GM18909 (cell line): ENCODE measurements at regions not wholly inside any gene's neighbourhood (a gene's known extent, or its start where the extent isn't known, plus 50 kb on each side); places are given as distances from the start of the nearest gene placed in this dataset.
"Not testable (repeated sequence)": the region's sequence is repeated elsewhere in the genome, so short reads cannot be mapped to it uniquely, and the experiment has no call there.

Experiments
- ATAC-seq: cut with Tn5 transposase; IDR thresholded peaks from one replicate; pipeline ENCODE4 v1.9.1; 2021; ENCODE audit warnings: mild to moderate bottlenecking; ENCODE audit not compliant: unreplicated experiment, poor library complexity

DNA sequence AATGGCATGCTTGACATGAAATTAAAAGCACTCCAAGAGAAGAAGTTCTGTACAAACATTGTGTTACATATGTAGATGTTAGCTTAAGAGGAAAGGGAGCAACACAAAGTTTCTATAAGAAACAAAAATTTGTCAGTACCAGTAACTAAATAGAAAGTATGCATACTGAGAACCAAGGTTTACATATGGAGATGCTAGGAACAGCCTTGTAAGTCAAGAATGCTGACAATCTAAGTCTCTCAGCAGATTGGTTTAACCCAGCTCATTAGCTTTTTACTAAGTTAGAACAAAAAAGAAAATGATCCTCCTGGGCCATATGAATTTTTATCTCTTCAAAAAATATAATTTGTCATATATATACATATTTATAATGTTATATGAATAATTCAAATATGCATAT lies 2022.1 kb upstream of the ACO1 start:
- no peak for ATAC-seq

DNA sequence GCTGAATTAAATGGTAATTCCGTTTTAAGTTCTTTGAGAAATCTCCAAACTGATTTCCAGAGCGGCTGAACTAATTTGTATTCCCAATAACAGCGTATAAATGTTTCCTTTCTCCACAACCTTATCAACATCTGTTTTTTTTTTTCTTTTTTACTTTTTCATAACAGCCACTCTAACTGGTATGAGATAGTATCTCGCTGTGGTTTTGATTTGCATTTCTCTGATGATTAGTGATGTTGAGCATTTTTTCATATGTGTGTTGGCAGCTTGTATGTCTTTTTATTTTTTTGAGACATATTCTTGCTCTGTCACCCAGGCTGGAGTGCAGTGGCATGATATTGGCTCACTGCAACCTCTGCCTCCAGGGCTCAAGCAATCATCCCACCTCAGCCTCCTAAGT lies 2018.3 kb upstream of the ACO1 start:
- not testable (repeated sequence) for ATAC-seq

GRCh38 chr9:30382271-30382670 lies 2002.2 kb upstream of the ACO1 start:
- ATAC-seq = no peak

- no peak for ATAC-seq
These were observed 1974.2 kb upstream of the ACO1 start for GRCh38 chr9:30410273-30410672.

DNA sequence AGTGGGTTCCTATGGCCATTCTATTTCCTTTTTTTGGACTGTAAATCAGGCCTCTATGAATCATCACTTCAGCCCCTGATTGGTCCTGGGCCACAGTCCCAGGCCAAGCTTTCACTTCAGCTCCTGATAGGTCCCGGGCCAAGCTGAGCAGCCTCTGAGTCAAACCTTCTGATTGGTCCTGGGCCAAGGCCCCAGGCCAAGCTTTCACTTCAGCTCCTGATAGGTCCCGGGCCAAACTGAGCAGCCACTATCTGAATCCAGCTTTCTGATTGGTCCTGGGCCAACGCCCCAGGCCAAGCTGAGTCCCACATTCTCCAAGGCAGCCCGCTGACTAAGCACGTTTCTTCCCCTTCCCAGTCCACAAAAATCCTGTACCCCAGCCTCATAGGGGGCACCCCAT lies 1972.9 kb upstream of the ACO1 start:
- no peak for ATAC-seq

DNA sequence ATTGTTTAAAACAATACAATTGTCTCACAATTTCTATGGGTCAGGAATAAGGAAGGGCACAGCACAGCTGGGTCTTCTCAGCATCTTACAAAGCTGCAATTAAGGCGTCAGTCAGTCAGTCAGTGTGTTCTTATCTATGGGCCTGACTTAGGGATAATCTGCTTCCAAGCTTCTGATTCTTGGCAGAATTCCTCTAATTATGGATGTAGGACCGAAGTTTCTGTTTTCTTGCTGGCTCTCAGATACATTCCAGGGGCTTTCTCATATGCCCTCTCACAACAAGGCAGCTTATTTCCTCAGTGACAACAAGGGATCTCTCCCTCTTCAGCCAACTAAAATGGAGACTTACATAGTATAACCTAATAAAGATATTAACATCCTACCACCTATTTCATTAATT lies 1925.3 kb upstream of the ACO1 start:
- ATAC-seq = no peak

- ATAC-seq = no peak
These were observed 1907.6 kb upstream of the ACO1 start for GRCh38 chr9:30476826-30477225.

DNA sequence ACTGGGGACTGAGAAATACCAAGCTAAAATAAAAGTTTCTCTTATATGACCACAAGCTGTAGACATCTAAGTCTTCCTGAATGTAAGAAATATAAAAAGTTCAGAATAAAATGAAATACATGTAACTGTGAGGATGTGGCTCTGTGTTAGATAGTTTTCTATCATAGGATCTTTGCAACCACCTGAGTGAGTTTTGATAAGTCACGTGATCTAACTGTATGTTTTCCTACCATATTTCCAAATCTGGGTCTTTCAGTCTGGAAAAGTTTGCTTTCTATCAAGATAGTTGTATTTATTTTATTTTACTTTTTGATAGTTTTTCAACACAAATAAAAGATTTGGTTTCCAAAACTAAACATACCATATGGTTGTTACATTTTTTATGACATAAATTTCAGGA lies 1905.8 kb upstream of the ACO1 start:
- ATAC-seq = no peak

GRCh38 chr9:30482499-30482898 lies 1901.9 kb upstream of the ACO1 start:
- no peak for ATAC-seq

GRCh38 chr9:30484690-30485089 lies 1899.8 kb upstream of the ACO1 start:
- ATAC-seq = no peak

- ATAC-seq = no peak
These were observed 1879.9 kb upstream of the ACO1 start for GRCh38 chr9:30504502-30504905.

- ATAC-seq = no peak
These were observed 1879.1 kb upstream of the ACO1 start for GRCh38 chr9:30505311-30505710.

- ATAC-seq = no peak
These were observed 1877.7 kb upstream of the ACO1 start for GRCh38 chr9:30506749-30507148.

DNA sequence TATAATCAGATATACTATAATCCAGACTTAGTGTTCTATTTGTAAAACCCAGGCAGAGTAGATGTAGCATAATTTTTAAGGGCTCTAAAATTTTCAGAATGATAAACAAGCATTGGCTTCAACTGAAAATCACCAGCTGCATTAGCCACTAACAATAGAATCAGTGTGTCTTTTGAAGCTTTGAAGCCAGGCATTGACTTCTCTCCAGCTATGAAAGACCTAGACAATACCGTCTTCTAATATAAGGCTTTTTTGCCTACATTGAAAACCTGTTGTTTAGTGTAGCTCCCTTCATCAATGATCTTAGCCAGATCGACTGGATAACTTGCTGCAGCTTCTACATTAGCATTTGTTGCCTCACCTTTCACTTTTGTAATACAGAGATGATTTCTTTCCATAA lies 1877.3 kb upstream of the ACO1 start:
- no peak for ATAC-seq

DNA sequence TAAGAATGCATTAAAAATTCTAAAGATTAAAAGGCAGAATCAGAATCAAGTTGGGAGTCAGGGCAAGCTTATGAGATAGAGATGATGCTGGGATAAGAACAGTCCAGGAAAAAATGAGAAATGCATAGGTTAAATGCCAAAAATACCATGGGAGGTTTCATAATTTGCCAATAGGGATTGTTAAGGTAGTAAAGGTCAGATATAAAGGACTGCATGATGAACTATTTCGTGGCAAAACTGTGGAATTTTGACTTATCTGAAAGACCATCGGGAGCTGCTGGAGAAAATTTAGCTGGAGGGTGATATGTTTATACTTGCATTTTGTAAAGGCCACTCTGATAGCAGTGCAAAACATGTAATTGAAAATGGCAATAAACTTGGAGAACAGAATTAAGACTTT lies 1872.8 kb upstream of the ACO1 start:
- no peak for ATAC-seq

DNA sequence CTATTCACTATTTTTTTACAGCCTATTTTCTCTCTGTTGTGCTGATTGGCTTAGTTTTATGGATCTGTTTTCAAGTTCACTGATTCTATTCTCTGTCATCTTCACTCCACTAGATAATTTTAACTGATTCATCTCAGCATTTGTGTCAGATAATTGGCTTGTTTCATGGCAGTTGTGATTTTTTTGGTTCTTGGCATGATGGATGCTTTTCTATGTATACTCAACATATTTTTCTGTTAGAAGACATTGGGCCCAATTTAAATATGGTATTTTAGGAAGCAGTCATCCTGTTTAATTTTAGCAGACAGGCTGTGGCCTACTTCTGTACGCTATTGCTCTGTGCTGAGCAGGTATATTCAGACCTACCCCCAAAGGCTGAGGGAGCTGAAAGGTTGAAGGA lies 1865.3 kb upstream of the ACO1 start:
- no peak for ATAC-seq

- ATAC-seq = no peak
These were observed 1864.7 kb upstream of the ACO1 start for GRCh38 chr9:30519756-30520155.

DNA sequence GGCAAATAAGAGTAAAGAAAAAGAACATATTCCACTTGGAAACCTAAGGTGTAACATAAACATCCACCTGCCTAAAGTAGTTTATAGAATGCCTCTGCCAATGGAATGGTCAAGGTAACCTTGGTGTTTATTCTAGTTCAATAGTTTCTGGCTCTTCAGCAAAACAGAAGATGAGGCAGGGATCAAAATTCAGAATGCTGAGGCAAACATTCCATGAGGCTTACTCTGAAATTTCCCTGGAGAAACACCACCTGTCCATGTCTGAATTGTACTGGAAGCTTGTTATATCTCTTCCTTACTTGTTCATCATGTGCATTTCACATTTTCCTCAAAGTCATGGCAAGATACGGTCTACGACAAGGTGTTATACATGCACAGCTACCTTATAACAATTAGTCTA lies 1862.4 kb upstream of the ACO1 start:
- no peak for ATAC-seq

DNA sequence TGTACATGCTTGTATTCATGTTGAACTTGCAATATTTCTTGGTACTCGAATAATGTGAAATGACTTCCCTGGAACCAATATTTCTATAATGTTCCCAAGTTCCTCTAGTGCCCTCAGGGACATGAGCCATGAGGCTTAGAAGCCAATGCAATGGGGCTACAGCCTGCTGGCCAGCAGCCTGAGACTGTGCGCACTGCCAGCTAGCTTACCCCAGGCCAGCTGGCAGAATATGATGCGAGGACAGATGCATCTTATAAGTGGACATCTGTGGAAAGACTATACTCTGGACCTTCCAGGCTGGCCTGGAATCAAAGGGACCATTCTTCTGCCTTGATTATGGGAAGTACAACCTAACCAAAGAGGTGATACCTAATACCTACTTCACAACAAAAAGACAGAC lies 1862.0 kb upstream of the ACO1 start:
- ATAC-seq = no peak

DNA sequence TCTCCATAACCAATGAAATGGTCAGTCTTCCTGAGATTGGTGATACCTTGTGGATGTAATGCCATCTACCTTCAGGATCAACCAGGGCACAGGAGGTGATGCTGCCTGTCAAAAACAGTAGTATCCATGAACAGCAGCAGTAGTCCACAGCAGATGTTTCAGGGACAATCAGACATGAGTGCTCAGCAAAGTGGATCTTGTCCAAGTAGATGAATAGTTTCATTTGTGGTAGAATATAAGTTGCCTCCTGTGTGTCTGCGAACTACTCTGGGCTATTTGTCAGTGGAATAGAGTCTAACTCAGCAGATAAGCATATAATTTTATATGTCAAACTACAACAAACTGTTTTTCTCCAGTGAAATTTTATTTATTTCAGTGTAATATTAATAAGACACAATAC lies 1860.1 kb upstream of the ACO1 start:
- no peak for ATAC-seq

GRCh38 chr9:30534455-30534854 lies 1850.0 kb upstream of the ACO1 start:
- ATAC-seq = no peak

DNA sequence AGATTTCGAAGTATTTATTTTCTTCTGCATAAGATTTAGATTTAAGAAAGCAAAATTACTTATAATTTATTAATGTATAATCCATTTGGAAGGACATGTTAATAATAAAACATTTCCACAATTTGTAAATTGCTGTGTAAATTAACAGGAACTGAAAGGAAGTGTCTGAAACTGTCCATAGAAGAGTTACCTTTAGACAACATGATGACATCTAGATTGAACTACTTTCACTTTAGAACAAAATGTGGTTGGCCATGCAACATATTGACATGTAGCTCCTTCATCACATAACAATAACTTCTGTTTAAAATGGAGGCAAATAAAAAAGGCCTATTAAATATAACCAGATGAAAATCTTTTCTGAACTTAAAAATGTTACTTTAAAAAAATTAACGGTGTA lies 1849.5 kb upstream of the ACO1 start:
- no peak for ATAC-seq

DNA sequence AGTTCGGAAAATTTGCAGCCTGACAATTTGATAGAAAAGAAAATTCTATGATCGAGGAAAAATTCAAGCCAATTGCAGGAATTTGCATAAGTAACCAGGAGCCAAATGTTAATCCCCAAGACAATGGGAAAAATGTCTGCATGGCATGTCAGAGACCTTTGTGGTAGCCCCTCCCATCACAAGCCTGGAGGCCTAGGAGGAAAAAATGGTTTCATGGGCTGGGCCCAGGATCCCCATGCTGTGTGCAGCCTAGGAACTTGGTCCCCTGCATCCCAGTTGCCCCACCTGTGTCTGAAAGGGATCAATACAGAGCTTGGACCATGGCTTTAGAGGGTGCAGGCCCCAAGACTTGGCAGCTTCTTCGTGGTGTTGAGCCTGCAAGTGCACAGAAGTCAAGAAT lies 1847.9 kb upstream of the ACO1 start:
- ATAC-seq = no peak
